HL-60 (cell line): ENCODE measurements at regions not wholly inside any gene's neighbourhood (a gene's known extent, or its start where the extent isn't known, plus 50 kb on each side); places are given as distances from the start of the nearest gene placed in this dataset.

ENCODE experiments used
- DNase-seq, 2 experiments: peaks; one replicate each; pipeline ENCODE4 v3.0.0-alpha.2; 2010 to 2020; ENCODE audit warnings: low read depth in 1 of 2, low spot score in 1 of 2
- H3K27ac ChIP-seq: fragments of 250-450 bp; sonication (Bioruptor Pico); replicated peaks from 2 replicates; pipeline ENCODE4 v1.5.1; 2020; ENCODE audit warnings: mild to moderate bottlenecking, moderate library complexity
- H3K27me3 ChIP-seq: fragments of 250-450 bp; sonication (Bioruptor Pico); 2 replicates; pipeline ENCODE4 v1.5.1; 2021; ENCODE audit warnings: mild to moderate bottlenecking, moderate library complexity; ENCODE audit not compliant: insufficient read depth, poor library complexity, severe bottlenecking
- H3K4me3 ChIP-seq: replicated peaks from 2 replicates; pipeline ENCODE4 v1.5.1; 2011; ENCODE audit warnings: mild to moderate bottlenecking, control low read depth, low read length; ENCODE audit not compliant: insufficient read depth
- CTCF ChIP-seq: IDR thresholded peaks from one replicate; pipeline ENCODE4 v1.5.1; 2011; ENCODE audit warnings: low read length, control low read depth, inconsistent platforms; ENCODE audit not compliant: insufficient read depth
- GABPA ChIP-seq: IDR thresholded peaks from 2 replicates; pipeline ENCODE4 v1.6.1; 2012; ENCODE audit warnings: low read depth
- POLR2AphosphoS5 ChIP-seq: IDR thresholded peaks from 2 replicates; pipeline ENCODE4 v1.6.1; 2012; ENCODE audit warnings: low read depth
- SPI1 ChIP-seq: IDR thresholded peaks from 2 replicates; pipeline ENCODE4 v1.6.1; 2012; ENCODE audit warnings: low read depth, mild to moderate bottlenecking, borderline replicate concordance
- TF ChIP-seq, protein P1 (sequence below): IDR thresholded peaks from 2 replicates; pipeline ENCODE4 v1.6.1; 2012; ENCODE audit warnings: low read depth; ENCODE audit not compliant: insufficient replicate concordance

DNA sequence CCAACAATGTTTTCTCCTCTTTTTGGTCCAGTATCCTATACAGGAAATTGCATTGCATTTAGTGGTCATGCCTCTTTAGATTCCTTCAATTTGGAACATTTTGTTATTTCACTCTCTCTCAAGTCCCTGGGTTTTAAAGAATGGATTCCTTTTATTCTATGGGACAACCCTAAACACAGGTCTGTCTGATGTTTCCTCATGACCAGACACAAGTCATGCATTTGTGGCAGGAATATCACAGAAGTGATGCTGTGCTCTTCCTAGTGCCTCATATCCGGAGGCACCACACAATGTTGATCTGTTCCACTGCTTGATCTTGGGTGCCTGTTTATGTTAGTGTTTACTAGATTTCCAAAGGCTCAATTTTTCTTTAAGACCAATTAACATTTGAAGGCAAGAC is 69.7 kb upstream of the H2AZ1 start:
- TF ChIP-seq CTCF (no peak), POLR2AphosphoS5 (no peak), SPI1 (no peak), GABPA (no peak)
- TF ChIP-seq, protein P1, sequence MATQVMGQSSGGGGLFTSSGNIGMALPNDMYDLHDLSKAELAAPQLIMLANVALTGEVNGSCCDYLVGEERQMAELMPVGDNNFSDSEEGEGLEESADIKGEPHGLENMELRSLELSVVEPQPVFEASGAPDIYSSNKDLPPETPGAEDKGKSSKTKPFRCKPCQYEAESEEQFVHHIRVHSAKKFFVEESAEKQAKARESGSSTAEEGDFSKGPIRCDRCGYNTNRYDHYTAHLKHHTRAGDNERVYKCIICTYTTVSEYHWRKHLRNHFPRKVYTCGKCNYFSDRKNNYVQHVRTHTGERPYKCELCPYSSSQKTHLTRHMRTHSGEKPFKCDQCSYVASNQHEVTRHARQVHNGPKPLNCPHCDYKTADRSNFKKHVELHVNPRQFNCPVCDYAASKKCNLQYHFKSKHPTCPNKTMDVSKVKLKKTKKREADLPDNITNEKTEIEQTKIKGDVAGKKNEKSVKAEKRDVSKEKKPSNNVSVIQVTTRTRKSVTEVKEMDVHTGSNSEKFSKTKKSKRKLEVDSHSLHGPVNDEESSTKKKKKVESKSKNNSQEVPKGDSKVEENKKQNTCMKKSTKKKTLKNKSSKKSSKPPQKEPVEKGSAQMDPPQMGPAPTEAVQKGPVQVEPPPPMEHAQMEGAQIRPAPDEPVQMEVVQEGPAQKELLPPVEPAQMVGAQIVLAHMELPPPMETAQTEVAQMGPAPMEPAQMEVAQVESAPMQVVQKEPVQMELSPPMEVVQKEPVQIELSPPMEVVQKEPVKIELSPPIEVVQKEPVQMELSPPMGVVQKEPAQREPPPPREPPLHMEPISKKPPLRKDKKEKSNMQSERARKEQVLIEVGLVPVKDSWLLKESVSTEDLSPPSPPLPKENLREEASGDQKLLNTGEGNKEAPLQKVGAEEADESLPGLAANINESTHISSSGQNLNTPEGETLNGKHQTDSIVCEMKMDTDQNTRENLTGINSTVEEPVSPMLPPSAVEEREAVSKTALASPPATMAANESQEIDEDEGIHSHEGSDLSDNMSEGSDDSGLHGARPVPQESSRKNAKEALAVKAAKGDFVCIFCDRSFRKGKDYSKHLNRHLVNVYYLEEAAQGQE, result no peak
- DNase-seq, result no peak
- Histone ChIP-seq H3K4me3 (no peak overlapping the region), H3K27me3 (no peaks in the 10 kb centered on the region), H3K27ac (no peak overlapping the region)

DNA sequence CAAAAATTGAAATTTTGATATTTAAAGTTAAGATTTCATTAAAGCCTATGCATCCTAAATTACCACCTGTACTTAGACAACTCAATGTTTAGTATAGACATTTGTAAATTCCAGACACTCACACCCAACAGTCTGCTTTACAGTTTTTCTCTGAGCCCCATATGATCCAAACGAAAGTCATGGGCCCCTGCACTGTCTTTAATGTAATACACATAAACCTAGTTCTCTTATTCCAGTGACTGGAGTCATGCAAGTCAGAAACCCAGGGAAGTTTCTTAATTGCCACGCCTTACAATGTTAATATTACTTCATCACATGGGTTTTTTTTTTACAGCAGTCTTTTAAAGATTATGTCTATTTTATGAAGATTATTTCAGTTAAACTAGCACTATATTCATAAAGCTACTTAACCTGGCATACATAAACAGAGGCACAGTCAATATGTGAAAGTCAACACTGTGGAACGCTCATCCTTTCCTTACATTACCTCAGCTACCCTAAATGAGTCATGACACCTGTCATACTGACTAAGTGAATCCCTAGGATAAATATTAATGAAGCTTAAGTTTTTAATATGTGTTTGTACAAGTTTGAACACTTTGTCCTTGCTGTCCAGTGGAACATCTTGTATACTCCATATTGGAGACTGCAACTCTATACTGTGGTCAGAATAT is 67.7 kb upstream of the H2AZ1 start:
- Histone ChIP-seq H3K4me3 (no peak overlapping the region), H3K27ac (no peak overlapping the region), H3K27me3 (no peaks in the 10 kb centered on the region)
- DNase-seq, result no peak
- TF ChIP-seq CTCF, result no peak
- TF ChIP-seq, protein P1, result no peak
- TF ChIP-seq SPI1, result no peak
- TF ChIP-seq POLR2AphosphoS5, result no peak

DNA sequence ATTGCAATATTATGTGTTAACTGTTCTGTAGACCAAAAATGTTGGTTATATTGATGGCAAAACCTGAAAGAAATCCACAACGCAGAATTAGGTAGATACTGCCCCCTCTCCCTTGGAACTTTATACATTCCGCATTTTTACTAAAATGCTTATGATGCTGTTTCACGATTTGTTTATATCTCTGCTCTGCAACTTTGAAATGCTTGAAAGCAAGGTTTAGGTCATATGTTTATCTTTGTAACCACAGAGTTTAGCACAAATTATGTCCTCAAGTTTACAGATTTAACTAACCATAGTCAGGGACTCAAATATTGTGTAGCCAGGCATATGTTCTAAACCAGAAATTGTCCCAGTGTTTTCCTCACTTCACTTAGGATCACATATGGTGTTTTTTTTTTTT is 66.1 kb upstream of the H2AZ1 start:
- Histone ChIP-seq H3K27me3 (no peaks in the 10 kb centered on the region), H3K27ac (no peak overlapping the region)
- TF ChIP-seq, protein P1, result no peak
- TF ChIP-seq POLR2AphosphoS5 (no peak), GABPA (no peak), SPI1 (no peak), CTCF (no peak)

More for the DNA sequence above, 66.1 kb upstream of the H2AZ1 start:
- H3K4me3 ChIP-seq, result no peak overlapping the region
- no peak for DNase-seq
